D721Med (cell line): ENCODE measurements at regions not wholly inside any gene's neighbourhood (a gene's known extent, or its start where the extent isn't known, plus 50 kb on each side); places are given as distances from the start of the nearest gene placed in this dataset.

ENCODE experiments used
- DNase-seq: peaks from one replicate; pipeline ENCODE4 v3.0.0; 2011; ENCODE audit warnings: low spot score; ENCODE audit not compliant: insufficient read length
- FAIRE-seq: peaks from 2 replicates; lab custom pipeline; 2011; peaks lifted over from hg19 to GRCh38; lab: Jason Lieb, UNC
- CTCF ChIP-seq: IDR thresholded peaks from 2 replicates; pipeline ENCODE4 v1.5.1; 2012; ENCODE audit warnings: mild to moderate bottlenecking, control low read depth; ENCODE audit not compliant: insufficient read depth; ENCODE audit errors: missing control alignments

- TF ChIP-seq CTCF: no peak
- no peak for DNase-seq
- no peak for FAIRE-seq
Measured at GRCh38 chr4:34628471-34628870, 1615.8 kb downstream of the ARAP2 start.

DNA sequence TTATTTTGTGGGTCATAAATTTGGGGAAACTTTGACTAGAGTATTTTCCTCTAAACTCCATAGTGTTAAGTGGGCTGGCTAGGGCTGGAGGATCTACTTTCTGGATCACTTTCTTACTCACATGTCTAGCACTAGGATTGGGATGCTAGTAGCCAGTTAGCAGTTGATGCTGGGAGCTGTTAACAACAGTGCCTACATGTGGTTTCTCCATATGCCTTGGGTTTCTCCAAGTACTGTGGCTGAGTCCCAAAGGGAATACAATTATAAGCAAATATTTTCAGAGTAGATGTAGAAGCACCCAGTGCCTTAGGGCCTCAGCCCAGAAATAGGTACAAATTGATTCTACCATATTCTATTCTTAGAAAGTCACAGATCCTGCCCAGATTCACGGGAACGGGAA, 1614.9 kb downstream of the ARAP2 start:
- FAIRE-seq: no peak
- no peak for DNase-seq
- TF ChIP-seq CTCF: no peak

DNA sequence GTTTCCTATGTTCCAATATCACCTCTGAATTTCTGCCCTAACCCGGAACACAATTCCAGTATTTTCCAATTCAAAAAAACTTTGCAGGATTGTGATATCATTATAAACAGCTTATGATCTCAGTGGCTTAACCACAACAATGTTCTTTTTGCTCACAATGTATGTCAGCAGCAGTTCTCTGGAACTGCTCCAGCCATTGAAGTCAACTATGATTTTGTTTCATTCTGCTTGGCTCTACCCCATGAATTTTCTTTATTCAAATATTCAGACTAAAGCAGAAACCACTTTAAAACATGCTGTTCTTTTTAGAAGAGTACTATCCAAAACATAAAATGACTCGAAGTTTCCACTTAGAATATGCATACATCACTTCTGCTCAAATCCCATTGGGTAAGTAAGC, 1611.1 kb downstream of the ARAP2 start:
- no peak for FAIRE-seq

DNA sequence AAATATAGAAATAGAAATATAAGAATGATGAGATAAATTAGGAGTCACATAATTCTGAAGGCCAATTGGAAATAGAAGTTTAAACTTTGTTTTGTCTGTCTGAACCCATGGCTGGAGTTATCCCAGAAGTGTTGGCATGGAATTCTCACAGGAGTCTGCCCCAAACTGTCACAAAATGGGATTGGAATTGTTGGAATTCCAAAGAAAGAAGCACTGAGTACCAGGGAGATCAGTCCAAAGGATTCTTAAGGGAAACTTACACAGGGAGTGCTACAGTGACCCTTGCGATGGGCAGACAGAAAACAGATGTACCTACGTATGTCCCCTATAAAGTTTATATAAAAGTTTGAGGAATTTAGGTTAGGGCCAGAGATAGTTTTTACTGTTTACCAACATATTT, 1607.7 kb downstream of the ARAP2 start:
- no peak for DNase-seq
- TF ChIP-seq CTCF: no peak
- FAIRE-seq: no peak

More for the DNA sequence above, 1611.1 kb downstream of the ARAP2 start:
- no peak for DNase-seq
- no peak for TF ChIP-seq CTCF

DNA sequence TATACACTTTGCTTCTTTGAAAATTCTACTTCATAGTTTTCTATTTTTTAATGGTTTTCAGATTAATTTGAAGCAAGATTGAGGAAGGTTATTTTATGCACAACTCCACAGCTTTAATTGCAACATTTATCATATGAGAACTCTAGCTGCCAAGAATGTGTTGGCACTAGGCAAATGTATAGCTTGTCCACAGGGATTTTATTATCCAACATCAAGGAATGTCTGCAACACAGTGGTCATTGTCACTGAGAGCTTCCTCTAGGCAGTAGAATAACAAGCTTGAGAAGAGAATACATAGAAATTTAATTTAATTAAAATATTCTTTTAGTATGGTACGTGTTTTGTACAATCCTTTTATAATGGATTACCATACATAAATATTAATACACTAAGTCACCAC, 1600.8 kb downstream of the ARAP2 start:
- no peak for DNase-seq
- TF ChIP-seq CTCF: no peak
- FAIRE-seq: no peak

GRCh38 chr4:34644579-34645115, 1599.7 kb downstream of the ARAP2 start:
- DNase-seq: no peak
- FAIRE-seq: no peak
- TF ChIP-seq CTCF: no peak

DNA sequence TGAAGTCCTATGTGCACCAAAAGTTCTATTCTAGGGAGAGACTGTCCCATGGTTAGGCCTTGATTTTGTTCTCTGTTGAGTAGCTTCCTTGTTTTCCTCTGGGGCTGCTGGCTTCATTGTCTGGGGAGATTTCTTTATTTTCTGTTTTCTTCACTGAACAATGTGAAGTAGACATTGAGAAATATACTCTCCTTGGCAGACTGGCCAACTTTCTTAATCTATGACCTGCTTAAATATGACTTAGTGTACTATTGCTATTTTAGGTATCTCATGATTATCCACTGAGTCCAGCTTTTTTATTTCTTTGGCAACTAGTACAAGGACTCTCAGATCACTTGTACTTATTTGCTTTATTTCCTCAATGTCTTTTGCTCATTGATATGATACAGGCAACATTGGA, 1594.6 kb downstream of the ARAP2 start:
- no peak for DNase-seq
- no peak for FAIRE-seq
- TF ChIP-seq CTCF: no peak
